Medulla oblongata (tissue), 1 donor: ENCODE measurements at regions not wholly inside any gene's neighbourhood (a gene's known extent, or its start where the extent isn't known, plus 50 kb on each side); places are given as distances from the start of the nearest gene placed in this dataset.
"Not testable (repeated sequence)": the region's sequence is repeated elsewhere in the genome, so short reads cannot be mapped to it uniquely, and the experiment has no call there.

Experiments used
- DNase-seq: peaks from one replicate; pipeline ENCODE4 v3.0.0-alpha.2; 2015; ENCODE audit errors: extremely low spot score

DNA sequence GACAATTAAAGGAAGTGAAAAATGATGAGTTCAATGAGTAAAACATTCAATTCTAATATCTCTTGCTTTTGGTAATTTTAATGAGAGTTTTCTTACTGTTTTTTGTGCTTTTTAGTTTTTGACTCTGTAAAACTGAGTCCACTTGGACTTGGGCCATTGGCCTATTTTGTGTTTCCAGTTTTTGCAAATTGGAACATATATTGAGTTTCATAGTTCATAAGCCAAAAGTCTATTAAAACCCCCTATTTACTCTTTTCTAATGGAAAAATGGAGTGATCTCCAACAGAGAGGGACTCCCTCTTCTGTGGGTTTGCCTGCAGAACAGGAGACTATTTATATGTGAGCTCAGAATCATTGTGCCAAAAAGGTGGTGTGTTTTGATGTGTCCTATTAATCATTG, 219.7 kb upstream of the SPRY2 start:
- no peak for DNase-seq

- no peak for DNase-seq
Observed at GRCh38 chr13:80559944-80560343, 219.0 kb upstream of the SPRY2 start.

DNA sequence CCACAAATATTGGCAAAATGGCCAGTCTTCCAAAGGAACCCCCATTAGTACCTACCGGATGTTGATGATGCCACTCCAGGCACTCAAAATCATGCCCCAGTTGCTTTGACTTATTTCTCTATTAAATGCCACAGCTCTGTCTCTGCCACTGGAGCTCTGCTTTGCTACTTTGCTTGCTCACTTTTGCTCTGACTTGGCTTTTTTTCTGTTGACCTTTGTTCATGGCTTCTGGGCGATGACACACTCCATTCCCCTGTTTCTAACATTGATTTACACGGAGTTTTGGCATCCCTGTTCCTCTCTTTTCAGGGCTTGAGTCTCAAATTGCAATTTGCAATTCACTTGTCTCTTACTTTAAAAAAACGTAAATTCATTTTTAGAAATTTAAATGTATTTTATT, 217.1 kb upstream of the SPRY2 start:
- DNase-seq = no peak

GRCh38 chr13:80555796-80556678, 215.1 kb upstream of the SPRY2 start:
- no peak for DNase-seq

GRCh38 chr13:80552851-80553440, 212.0 kb upstream of the SPRY2 start:
- no peak for DNase-seq

DNA sequence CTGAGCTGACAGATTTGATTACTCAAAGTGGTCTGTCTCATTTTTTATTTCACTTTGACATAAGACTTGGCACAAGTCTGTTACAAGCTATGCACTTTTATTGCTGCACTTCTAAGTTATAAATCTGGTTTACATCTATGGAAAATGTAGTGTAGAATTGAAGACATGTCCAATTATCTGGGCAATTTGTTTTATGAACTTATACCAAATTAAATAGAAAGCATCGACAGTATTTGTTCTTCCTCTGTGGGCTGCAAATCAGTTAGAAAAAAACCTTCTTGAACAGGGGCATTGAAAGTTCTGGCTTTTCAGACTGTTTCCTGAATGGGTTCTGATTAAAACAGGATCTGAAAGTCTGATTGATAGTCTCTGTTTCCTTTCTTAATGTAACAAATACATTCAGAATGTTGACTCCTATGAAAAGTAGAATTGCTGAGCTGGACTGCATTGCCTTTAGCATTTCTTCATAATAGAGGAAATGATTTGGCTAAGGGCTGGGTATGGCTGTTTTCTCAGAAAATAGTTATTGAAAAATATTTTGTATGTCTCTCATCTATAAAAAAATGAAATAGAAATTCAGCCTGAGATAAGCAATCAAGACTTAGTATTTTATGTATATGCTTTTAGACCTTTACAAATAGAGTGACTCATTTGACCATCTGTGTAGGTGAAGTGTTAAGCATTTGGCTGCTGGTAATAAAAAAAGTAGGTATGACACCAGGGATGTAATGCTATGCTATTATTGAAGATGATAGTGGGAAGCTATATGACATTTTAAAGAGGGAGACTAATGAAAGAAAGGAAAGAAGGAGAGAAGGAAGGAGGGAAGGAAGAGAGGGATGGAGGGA, 210.9 kb upstream of the SPRY2 start:
- DNase-seq = peak; percentile 36

DNA sequence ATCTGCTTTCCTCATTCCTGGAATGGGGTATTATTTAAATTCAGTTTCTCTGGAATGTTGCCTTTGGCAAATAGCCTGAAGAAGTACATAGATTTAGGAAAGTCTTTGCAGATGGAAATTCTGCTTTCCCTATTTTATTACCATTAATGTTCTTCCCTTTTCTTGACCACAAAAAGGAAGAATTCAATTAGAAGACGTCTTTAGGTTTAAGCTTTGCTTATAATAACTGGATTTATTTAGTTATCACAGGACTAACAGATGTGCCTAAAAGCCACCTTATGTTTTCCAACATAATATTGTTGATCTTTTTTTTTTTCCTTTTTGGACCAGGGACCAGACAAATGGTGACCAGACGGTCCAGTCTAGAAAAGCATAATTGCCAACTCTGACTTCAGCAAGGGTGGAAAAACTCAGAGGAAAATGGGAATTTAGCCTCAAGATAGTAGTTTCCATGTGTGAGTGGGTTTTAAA, 210.1 kb upstream of the SPRY2 start:
- DNase-seq = no peak

- DNase-seq = no peak
Observed at GRCh38 chr13:80548915-80549314, 208.0 kb upstream of the SPRY2 start.

- DNase-seq = no peak
Observed at GRCh38 chr13:80547885-80548825, 207.2 kb upstream of the SPRY2 start.

DNA sequence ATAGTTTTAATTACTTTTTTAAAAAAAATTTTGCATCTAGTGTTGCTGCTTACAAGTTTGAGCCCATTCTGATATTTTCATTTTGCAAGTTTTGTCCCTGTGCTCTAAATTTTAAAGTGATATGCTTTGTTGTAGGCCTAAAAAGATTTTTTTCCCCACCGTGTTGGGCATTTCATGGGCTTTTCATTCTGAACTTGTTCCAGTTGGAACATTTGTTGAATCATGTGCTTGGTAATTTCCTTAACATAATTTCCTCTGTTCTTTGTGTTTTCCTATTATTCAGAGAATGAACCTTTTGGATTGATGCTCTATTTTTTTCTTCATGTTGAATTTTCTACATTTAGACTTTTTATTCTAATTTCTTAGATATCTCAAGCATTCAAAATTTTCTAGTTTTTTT, 206.4 kb upstream of the SPRY2 start:
- DNase-seq = no peak

GRCh38 chr13:80533175-80533574, 192.2 kb upstream of the SPRY2 start:
- DNase-seq = no peak

GRCh38 chr13:80530902-80531301, 190.0 kb upstream of the SPRY2 start:
- no peak for DNase-seq

DNA sequence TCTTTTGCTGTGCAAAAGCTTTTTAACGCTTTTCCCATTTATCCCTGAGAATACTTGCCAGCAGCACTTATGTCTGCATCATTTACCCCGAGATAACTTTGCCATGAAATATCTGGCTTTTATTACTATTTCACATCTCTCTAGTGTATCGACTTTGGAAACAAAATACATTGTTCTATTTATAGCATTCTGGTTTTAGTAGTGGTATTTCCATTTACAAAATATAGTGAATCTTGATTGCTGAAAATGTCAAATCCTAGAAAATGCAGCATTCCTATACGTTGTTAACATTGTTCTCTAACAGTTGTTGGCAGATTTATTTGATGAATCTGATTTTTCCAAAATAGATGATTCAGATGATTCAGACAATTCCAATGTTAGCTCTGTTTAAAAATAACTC, 189.3 kb upstream of the SPRY2 start:
- no peak for DNase-seq

- no peak for DNase-seq
Observed at GRCh38 chr13:80529734-80530133, 188.8 kb upstream of the SPRY2 start.

DNA sequence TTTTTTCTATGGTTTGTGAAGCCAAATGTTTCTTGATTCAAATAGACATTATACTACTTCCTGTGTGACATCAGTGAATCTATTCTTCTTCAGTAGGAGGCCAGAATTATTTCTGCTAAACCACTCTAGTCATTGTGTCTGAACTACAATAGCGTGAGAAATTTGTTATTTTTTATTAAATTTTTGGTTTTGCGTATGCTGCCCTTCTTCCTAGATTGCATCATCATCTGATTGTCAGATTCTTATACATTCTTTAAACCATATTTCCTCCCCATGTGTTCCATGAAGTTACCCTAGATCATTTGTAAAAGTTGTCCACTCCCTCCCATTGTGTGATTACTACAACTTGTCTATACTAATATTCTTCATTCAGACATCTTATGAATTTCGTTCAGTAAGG, 187.8 kb upstream of the SPRY2 start:
- no peak for DNase-seq

DNA sequence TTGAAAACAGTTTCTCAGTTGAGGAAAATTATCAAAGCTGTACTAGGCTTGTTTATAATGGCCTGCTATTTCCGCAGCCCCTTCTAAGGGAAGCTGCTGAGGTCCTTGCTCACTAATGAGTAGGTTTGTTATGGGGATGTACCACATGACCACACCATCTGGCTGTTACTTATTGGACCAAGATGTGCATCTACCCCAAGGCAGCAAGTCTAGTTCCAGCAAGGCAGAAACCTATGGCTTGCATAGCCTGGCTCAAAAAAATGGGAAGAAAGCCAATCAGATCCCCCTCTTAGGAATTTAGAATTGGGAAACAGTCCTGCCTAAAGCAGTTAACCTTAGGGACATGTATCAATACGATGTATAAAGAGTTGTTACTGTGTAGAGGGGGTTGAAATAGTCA, 186.5 kb upstream of the SPRY2 start:
- no peak for DNase-seq

GRCh38 chr13:80524447-80525215, 183.7 kb upstream of the SPRY2 start:
- DNase-seq = no peak

GRCh38 chr13:80523134-80523533, 182.2 kb upstream of the SPRY2 start:
- no peak for DNase-seq

- DNase-seq = not testable (repeated sequence)
Observed at GRCh38 chr13:80522463-80522862, 181.5 kb upstream of the SPRY2 start.

GRCh38 chr13:80516818-80517348, 176.0 kb upstream of the SPRY2 start:
- DNase-seq = no peak
